ENCODE measurements at regions not wholly inside any gene's neighbourhood (a gene's known extent, or its start where the extent isn't known, plus 50 kb on each side); places are given as distances from the start of the nearest gene placed in this dataset.

DNA sequence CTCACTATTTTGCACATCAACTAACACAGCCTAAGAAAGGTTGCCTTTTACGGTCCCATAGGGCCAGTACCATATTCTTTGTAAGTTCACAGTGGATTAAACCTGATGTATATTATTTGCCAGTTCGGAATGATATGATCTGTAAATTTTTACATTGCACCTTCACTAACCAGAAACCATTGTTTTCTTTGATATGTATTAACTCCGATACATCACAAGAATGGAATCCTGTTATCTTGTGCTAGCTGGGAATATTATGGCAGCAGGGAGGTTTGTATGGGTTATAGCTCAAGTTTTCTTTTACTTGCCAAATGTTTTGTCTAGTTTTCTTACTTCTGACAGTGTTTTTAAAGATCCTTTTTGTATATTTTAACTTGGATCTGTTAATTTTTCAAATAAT lies 51.4 kb upstream of the S1PR1 start:
- H3K4me3 ChIP-seq (ENCODE audit: low read depth, low read length): no peak overlapping the region
- no peak for DNase-seq (ENCODE audit: low read depth)
- TF ChIP-seq, protein P1, sequence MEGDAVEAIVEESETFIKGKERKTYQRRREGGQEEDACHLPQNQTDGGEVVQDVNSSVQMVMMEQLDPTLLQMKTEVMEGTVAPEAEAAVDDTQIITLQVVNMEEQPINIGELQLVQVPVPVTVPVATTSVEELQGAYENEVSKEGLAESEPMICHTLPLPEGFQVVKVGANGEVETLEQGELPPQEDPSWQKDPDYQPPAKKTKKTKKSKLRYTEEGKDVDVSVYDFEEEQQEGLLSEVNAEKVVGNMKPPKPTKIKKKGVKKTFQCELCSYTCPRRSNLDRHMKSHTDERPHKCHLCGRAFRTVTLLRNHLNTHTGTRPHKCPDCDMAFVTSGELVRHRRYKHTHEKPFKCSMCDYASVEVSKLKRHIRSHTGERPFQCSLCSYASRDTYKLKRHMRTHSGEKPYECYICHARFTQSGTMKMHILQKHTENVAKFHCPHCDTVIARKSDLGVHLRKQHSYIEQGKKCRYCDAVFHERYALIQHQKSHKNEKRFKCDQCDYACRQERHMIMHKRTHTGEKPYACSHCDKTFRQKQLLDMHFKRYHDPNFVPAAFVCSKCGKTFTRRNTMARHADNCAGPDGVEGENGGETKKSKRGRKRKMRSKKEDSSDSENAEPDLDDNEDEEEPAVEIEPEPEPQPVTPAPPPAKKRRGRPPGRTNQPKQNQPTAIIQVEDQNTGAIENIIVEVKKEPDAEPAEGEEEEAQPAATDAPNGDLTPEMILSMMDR (IDR thresholded peaks at IDR 0.05; ENCODE audit: control insufficient read depth, extremely low read depth, insufficient read depth): no peak

DNA sequence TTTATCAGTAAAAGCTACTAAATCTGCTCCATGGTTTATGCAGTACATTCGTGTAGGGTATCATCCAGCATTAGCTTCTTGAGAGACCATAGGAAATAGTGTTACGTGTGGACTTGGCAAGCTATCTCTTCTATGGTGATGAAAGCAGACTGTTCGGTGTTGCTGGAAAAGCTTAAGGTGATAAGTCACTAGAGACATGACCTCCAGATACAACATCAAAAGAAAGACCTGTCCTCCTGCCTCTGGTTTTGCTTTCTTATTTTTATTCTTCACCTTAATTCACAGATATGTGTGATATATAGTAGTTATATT lies 53.5 kb upstream of the S1PR1 start:
- TF ChIP-seq, protein P1 (IDR thresholded peaks at IDR 0.05; ENCODE audit: control insufficient read depth, extremely low read depth, insufficient read depth): no peak
- DNase-seq (ENCODE audit: low read depth): no peak
- H3K4me3 ChIP-seq (ENCODE audit: low read depth, low read length): no peak overlapping the region

DNA sequence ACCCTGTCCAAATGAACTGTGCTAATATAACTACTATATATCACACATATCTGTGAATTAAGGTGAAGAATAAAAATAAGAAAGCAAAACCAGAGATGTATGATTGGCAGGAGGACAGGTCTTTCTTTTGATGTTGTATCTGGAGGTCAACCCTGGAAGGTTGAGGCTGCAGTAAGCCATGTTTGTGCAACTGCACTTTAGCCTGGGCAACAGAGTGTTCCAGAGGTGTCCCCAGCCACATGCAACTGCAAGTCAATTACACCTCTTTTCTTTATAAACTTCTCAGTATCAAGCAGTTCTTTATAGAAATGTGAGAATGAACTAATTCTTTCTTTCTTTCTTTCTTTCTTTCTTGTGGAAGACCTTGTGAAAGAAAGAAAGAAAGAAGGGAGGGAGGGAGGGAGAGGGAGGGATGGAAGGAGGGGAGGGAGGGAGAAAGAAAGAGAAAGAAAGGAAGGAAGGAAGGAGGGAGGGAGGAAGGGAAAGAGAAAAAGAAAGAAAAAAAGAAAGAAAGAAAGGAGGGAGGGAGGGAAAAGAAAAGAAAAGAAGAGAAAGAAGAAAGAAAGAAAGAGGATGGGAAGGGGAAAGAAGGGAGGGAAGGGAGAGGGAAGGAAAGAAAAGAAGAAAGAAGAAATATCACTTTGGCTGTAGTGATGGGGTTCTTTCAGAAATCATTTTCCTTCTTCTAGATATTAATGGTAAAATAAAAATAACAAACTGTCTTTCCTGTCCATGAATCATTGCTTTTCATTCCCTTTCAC lies 54.0 kb upstream of the S1PR1 start:
- TF ChIP-seq, protein P1 (IDR thresholded peaks at IDR 0.05; ENCODE audit: control insufficient read depth, extremely low read depth, insufficient read depth): no peak
- no peak overlapping the region for H3K4me3 ChIP-seq (ENCODE audit: low read depth, low read length)
- no peak for DNase-seq (ENCODE audit: low read depth)

DNA sequence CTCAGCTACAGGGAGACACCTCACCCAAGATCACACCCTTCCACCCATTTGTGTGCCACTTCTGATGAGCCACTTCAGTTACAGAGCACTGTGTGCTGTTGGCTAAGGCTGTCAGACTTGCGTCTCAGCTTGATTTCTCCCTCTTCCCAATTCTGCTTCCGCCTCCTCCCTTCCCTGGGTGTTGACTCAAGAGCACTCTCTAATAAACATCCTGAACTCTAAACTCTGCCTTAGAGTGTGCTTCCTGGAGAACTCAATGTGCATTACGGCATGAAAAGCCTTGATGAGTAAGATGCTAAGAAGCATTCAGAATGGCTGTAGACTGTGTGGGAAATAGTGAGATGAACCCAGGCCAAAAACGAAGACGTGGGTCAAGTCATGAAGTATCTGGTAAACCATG lies 54.9 kb upstream of the S1PR1 start:
- TF ChIP-seq, protein P1 (IDR thresholded peaks at IDR 0.05; ENCODE audit: control insufficient read depth, extremely low read depth, insufficient read depth): no peak
- DNase-seq (ENCODE audit: low read depth): peak; percentile 6
- H3K4me3 ChIP-seq (ENCODE audit: low read depth, low read length): no peak overlapping the region

DNA sequence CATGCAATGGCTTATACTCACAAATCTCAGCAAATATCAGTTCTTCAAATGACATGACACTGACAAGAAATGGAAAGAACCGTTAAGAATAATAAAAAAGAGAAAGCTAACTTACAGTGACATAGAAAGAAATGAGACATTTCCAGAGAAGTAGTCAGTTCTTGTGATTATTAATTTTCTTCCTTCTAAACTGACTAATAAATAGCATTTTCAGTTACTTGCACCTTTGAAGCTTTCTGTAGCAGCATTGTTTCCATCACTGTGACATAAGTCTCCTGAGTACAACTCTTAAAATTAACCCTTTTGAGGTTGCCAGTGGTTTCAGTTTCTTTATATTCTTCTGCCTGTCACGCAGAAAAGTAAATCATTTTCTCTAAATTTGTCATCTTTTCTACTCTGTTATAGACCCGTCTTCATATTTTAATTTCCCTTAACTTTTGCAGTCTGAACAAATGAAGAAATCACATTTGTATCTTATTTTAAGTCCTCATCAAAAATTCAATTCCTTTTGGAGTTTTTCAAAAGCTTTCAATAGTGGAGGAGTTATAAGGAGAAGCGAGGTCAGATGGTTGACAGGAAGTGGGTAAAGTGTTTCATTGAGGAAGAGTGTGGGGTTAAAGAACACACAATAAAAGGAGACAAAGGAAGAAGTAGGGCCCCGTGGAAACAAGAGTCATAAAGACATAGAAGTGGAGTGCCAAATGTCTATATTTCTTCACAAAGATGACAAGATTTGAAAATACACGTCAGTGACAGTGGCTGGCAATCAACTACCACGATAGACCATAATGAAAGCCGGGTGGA lies 57.9 kb upstream of the S1PR1 start:
- DNase-seq (ENCODE audit: low read depth): no peak
- TF ChIP-seq, protein P1 (IDR thresholded peaks at IDR 0.05; ENCODE audit: control insufficient read depth, extremely low read depth, insufficient read depth): no peak
- no peak overlapping the region for H3K4me3 ChIP-seq (ENCODE audit: low read depth, low read length)

DNA sequence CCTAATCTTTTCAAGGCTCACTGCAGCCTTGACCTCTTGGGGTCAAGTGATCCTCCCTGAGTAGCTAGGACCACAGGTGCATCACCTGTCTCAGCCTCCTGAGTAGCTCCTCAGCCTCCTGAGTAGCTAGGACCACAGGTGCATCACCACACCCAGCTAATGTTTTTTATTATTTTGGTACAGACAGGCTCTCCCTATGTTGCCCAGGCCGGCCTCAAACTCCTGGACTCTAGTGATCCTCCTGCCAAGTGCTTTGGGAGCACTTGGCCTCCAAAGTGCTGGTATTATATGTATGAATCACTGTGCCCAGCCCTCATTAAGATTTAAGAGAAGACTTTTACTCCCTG lies 58.5 kb upstream of the S1PR1 start:
- no peak for DNase-seq (ENCODE audit: low read depth)
- no peak overlapping the region for H3K4me3 ChIP-seq (ENCODE audit: low read depth, low read length)
- TF ChIP-seq, protein P1 (IDR thresholded peaks at IDR 0.05; ENCODE audit: control insufficient read depth, extremely low read depth, insufficient read depth): no peak

Data from LNCaP clone FGC (cell line).